Colon (tissue), 2 donors: ENCODE measurements at regions not wholly inside any gene's neighbourhood (a gene's known extent, or its start where the extent isn't known, plus 50 kb on each side); places are given as distances from the start of the nearest gene placed in this dataset.
"Not testable (repeated sequence)": the region's sequence is repeated elsewhere in the genome, so short reads cannot be mapped to it uniquely, and the experiment has no call there.

Experiments used
- FAIRE-seq: peaks from 2 replicates; lab custom pipeline; 2012; peaks lifted over from hg19 to GRCh38; lab: Jason Lieb, UNC
- donor health status: control.
- donor health status: control.

DNA sequence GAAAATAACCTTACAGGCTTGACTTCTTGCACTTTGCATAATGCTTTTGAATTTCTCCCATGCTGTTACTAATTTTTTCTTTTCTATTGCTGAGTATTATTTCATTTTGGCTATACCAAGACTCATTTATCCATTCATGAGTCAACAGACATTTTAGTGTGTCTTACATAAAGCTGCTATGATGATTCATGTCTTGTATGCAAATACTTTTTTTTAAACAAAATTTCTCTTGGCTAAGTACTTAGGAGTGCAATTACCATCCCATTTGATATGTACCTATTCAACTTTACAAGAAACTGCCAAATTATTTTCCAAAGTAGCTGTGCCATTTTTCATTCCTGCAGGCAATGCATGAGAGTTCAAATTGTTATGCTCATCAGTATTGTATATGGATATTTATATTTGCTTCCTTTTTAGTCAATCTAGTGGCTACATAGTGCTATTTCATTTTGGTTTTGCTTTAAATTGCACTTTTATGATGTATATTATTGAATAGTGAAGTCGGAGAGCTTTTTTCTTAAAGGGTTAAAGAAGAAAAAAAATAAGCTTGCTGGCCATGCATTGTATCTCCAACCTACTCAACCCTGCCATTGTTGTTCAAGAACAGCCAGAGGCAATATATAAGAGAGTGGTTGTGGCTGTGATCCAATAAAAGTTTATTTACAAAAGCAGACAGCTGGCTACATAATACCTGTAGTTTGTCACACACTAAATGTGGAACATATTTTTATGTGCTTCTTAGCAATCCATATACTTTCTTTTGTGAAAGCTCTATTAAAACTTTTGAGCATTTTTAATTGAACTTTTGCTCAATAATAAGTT lies 862.8 kb downstream of the KCNT2 start:
- FAIRE-seq = no peak

DNA sequence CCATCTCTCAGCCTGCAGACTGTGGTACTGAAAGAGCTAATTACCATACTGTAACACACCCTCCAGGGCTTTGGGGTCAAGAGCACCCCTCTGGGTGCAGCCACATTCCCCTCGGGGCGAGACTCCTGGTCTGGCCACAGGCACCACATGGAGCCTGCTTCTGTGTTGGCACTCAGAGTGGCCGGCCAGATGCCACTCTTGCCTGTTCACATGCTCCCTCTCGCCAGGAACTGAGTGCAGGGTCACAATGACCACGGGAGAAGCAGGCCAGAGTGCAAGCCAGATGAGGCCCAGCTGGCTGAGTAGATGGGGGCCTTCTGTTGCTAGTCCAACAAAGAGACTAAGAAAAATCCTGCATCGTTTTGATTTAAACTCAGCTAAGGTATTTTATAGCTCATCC lies 864.0 kb downstream of the KCNT2 start:
- FAIRE-seq = no peak

- no peak for FAIRE-seq
Observed at GRCh38 chr1:195740862-195741261, 867.4 kb downstream of the KCNT2 start.

DNA sequence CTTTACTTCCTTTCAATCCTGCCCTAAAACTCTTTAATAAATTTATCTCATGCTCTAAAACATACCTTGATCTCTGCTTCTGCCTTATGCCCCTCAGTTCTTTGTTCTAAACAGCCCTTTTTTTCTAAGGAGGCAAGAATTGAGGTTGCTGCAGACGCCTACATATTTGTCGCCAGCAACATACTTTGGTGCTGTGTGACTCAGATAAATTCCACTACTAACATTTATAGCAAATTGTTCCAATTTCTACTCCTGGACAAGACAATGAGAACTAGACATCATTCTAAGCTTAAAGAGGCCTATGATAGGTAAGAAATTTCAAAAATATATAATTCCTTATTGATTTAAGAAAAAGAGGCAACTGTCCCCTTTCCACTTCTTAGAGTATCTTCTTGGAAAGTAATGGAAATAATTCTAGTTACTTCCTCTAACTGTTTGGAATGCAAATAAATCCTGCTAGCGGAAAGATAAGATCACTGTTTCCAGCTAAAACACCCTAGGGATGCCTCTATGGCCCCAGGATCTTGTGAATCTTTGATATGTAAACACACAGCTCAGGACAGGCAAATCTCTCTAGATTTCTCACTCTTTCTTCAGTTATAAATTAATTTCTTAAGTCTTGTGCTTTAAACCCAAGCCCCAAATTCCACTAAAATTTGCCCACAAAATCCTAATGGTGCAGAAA lies 869.1 kb downstream of the KCNT2 start:
- no peak for FAIRE-seq

DNA sequence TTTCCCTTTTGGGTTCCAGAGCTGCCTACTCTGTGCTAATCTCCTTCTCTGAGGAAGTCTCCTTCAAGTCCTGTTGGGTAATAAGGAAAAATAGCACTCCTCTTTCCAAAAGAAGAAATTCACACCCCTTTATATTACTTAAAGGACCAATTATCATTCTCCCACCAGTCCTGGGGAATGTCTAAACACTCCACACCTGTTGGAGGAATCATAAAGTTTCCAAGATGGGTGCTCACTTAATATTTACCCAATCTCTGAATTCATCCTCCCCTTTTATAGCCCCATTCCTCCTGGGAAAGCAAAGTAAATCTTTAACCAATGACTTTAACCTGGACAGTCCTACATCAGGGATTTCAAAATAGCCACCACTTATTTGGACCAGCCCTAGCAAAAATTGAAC lies 873.1 kb downstream of the KCNT2 start:
- no peak for FAIRE-seq

DNA sequence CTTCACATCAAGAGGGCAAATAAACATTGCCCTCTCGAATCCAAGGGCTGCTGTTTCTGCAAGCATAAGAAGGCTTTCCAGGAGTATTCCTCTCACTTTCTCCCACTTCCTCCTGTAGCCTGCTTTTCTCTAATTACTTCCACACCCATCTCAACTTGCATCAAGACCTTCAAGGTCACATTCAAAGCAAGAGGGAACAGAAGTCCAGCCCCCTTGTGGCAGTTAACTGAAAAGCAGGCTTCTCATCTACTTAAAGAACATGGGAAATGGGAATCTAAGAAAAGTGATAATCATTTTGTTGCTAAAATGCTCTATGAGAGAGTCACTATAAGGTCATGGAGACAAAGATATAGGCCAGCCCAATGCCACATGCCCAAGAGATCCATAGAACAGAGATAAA lies 874.4 kb downstream of the KCNT2 start:
- FAIRE-seq = no peak

DNA sequence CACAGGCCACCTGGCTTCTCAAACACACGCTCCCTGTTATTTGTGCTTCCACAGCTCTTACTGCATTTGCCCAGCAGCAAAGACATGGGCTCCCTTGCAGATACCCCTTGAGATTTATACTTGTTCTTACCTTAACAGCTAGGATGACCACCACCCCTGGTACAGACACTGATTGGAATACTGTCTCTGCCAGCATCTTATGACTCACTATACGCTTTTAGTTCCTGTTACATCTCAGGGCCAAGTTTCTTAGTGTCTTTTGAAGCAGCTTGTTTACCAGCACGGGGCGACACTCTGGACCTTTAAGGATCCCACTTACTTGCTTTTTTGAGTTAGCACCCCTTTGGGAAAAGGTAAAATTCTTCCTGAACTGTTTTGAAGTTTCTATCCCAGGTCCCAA lies 874.8 kb downstream of the KCNT2 start:
- FAIRE-seq = no peak

DNA sequence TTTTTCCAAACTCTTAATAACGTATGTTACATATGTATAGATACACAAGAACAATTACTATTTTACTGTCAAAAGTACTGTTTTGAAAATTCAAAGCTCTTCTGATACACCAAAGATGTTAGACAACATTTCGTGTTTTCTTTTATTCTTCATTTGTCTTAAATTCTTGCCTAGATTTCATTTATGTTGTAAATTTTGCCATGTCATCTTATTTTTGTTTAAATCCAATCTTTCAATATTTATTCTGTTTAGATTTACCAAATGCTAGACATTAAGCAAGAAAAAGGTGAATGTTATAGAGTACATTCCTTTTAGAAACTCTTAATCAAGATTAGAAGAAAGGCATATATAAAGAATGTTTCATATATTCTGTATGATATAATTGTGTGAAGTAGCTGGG lies 876.9 kb downstream of the KCNT2 start:
- no peak for FAIRE-seq

DNA sequence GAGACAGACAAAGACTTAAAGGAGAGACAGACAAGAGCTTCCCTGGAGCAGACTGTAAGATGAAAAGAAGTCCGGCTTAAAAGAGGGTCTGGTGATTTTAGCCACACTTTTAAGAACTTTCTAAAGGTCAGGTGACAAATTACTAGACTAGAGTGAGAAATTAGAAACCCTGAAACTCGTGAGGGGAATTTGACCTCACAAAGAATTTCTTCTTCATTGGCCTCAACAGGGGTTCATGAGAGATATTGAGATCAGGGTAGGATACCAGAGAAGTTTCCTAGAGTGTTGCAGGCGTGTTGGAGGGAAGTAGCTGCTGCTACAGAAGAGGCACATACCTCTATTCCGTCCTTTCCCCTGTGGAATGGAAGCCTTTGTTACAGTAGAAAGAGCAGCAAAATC lies 884.4 kb downstream of the KCNT2 start:
- FAIRE-seq = no peak

DNA sequence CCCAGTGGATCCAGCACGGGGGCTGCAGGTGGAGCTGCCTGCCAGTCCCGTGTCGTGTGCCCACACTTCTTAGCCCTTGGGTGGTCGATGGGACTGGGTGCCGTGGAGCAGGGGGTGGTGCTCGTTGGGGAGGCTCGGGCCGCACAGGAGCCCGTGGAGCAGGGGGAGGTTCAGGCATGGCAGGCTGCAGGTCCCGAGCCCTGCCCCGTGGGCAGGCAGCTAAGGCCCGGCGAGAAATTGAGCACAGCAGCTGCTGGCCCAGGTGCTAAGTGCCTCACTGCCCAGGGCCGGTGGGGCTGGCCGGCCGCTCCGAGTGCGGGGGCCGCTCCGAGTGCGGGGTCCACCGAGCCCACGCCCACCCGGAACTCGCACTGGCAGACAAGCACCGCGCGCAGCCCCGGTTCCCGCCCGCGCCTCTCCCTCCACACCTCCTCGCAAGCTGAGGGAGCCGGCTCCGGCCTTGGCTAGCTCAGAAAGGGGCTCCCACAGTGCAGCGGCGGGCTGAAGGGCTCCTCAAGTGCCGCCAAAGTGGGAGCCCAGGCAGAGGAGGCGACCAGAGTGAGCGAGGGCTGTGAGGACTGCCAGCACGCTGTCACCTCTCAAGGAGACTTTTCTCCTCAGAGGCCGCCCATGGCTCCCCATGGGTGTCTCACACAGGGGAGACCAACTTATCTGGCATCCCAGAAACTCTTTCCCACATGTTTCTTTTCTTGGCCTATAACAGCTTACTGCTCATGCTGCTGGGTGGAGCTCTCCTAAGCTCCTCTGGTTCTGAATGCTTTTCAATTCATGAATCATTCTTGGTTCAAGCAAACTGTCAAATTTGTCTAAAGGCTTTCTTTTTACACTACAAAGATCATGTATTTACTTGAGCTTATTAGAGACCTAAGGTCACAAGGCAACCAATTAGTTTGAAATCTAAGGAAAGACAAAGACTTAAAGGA lies 885.1 kb downstream of the KCNT2 start:
- FAIRE-seq = not testable (repeated sequence)

- FAIRE-seq = not testable (repeated sequence)
Observed at GRCh38 chr1:195722146-195722545, 886.1 kb downstream of the KCNT2 start.

DNA sequence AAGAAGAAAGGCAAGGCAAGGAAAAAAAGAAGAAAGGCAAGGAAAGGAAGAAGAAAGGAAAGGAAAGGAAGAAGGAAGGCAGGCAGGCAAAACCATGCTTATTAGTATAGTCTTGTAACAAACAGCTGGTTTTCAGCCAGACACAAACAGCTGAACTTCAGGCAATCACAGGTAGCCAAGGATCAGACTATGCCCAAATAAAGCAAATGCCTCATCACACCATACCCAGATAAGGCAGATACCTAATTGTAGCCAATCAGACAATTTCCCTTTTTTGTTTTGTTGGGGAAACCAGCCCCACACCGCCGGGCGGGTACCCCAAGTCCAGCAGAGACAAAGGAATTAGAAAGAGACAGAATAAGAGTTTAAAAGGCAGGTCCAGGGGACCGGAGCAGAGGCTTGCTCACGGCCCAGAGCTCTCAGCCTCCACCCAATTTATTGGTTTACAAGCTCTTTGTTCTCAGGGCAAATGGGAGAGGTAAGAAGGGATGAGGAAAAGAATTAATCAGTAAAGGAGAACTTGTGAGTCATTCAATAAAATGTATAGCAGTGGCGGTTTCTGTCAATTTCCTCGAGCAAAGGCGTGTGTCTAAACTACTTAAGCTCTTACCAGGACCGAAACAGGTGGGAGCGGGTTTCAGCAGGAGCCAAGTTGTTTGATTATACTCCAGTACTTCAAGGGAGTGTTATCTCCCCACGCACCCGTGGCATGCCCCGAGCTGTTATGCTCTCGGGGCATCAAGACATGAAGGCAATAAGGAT lies 886.8 kb downstream of the KCNT2 start:
- FAIRE-seq = no peak

DNA sequence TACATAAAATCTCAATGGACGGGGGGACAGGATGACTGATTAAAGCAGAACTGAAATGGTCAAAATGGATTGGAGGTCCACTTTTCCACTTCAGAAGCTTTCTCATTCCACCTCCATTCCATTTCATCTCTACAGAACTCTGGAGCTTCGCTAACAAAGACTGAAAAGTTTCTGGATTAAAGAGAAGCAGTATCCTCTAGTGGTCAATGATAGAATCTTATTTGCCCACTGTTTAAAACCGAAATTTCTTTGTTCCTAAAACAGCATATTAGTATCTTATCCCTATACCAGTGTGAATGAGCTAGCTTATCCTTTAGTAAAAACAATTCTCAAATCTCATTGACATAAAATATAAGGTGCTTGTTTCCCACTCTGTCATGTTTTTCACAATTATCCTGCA lies 890.6 kb downstream of the KCNT2 start:
- no peak for FAIRE-seq

GRCh38 chr1:195715652-195716051 lies 892.6 kb downstream of the KCNT2 start:
- FAIRE-seq = peak; percentile 10

DNA sequence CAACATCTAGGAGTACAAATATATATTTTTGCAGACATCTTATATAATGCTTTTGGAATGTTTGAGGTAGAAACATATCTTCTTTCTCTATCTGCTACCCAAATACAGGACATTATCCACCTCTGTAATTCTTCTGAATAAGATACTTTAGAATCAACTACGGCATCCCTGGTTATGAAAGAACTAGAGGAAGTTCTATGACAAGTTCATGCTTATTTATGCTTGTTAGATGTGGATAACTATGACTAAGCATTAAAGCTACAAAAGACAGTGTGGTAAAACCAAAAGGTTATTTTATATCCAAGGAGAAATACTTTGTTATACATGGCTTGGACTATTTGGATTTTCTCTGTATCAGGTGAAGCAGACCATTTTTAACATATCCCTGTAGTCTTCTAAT lies 894.0 kb downstream of the KCNT2 start:
- no peak for FAIRE-seq

- FAIRE-seq = no peak
Observed at GRCh38 chr1:195709821-195710220, 898.4 kb downstream of the KCNT2 start.

DNA sequence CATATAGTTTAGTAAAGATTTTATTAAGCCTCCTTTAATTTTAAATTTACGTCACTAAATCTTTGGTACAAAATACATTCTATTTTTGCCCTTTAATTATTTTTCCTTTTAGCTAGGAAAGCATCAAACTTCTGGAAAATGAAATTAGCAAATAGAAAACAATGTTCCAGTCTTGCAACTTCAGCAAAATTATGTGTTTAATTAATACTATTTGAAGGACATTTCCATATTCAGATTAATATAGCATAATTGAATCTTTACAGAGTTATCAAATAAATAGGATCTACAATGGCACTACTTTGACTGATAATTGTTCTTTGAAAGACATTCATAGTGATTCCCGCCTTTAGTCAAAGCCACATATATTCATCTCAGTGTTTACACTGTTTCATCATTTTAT lies 904.2 kb downstream of the KCNT2 start:
- no peak for FAIRE-seq

DNA sequence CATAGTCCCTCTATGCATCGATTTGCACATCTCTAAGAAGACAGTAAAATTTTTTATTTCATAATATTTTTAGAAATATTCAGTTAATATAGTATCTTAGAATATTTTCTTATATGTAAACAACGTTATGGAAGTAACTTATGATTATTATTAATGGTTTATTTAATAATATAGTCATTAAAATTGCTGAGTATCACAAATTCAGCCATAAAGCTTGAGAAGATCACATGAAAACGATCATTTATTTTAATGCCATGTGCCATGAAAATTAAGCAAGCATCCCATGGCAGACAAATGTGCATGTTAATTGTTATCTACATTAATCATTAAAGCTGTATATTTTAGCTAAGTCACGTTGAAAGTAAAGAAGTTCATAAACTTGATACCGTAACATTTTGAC lies 907.1 kb downstream of the KCNT2 start:
- FAIRE-seq = no peak

DNA sequence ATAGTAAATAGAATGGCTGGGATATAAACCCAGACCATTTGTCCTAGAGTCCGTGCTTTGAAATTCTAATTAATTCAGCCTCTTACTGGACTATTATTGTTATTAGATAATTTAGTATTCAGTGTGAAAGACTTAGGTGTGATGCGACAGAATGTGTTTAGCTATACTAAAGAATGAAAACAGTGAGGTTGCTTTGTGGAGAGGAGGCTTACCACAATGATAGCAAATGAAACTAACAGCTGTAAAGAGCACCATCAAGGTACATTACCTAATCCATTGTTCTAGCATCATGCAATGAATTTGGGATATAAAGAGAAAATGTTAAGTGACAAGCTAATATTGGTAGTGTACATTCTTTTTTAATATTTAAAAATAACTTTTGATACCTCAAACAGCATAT lies 911.1 kb downstream of the KCNT2 start:
- FAIRE-seq = no peak

GRCh38 chr1:195686764-195687163 lies 921.5 kb downstream of the KCNT2 start:
- no peak for FAIRE-seq

- FAIRE-seq = no peak
Observed at GRCh38 chr1:195664628-195665027, 943.6 kb downstream of the KCNT2 start.
